Middle frontal gyrus (tissue), 1 donor: ENCODE measurements at regions not wholly inside any gene's neighbourhood (a gene's known extent, or its start where the extent isn't known, plus 50 kb on each side); places are given as distances from the start of the nearest gene placed in this dataset.

Source experiments
- DNase-seq: peaks from one replicate; pipeline ENCODE4 v3.0.0-alpha.2; 2015; ENCODE audit warnings: low spot score; ENCODE audit errors: extremely low spot score

- no peak for DNase-seq
Measured at GRCh38 chr21:39025198-39025597, 158.1 kb downstream of the PSMG1 start.

GRCh38 chr21:39024538-39024937 is 158.7 kb downstream of the PSMG1 start:
- no peak for DNase-seq

- DNase-seq: no peak
Measured at GRCh38 chr21:39022863-39023693, 160.2 kb downstream of the PSMG1 start.

- no peak for DNase-seq
Measured at GRCh38 chr21:39022466-39022862, 160.8 kb downstream of the PSMG1 start.

- DNase-seq: no peak
Measured at GRCh38 chr21:39022035-39022434, 161.2 kb downstream of the PSMG1 start.

- no peak for DNase-seq
Measured at GRCh38 chr21:39021478-39021832, 161.8 kb downstream of the PSMG1 start.

GRCh38 chr21:39020751-39021477 is 162.3 kb downstream of the PSMG1 start:
- no peak for DNase-seq

- no peak for DNase-seq
Measured at GRCh38 chr21:39018730-39019129, 164.5 kb downstream of the PSMG1 start.

- DNase-seq: no peak
Measured at GRCh38 chr21:39016740-39017315, 166.4 kb downstream of the PSMG1 start.

- no peak for DNase-seq
Measured at GRCh38 chr21:39014747-39015146, 168.5 kb downstream of the PSMG1 start.

GRCh38 chr21:39012326-39013230 is 170.7 kb downstream of the PSMG1 start:
- no peak for DNase-seq

- DNase-seq: no peak
Measured at GRCh38 chr21:39011911-39012310, 171.3 kb downstream of the PSMG1 start.

GRCh38 chr21:39010629-39011404 is 172.4 kb downstream of the PSMG1 start:
- no peak for DNase-seq

GRCh38 chr21:39009587-39010225 is 173.5 kb downstream of the PSMG1 start:
- no peak for DNase-seq

GRCh38 chr21:39007985-39008384 is 175.3 kb downstream of the PSMG1 start:
- no peak for DNase-seq

- no peak for DNase-seq
Measured at GRCh38 chr21:39007532-39007931, 175.7 kb downstream of the PSMG1 start.

GRCh38 chr21:39006571-39007311 is 176.5 kb downstream of the PSMG1 start:
- DNase-seq: no peak

- no peak for DNase-seq
Measured at GRCh38 chr21:39005502-39005787, 177.8 kb downstream of the PSMG1 start.

- no peak for DNase-seq
Measured at GRCh38 chr21:39004634-39005501, 178.4 kb downstream of the PSMG1 start.
